ENCODE measurements at regions not wholly inside any gene's neighbourhood (a gene's known extent, or its start where the extent isn't known, plus 50 kb on each side); places are given as distances from the start of the nearest gene placed in this dataset.

- ChIA-PET CTCF (interaction anchor here (0.6 kb wide), 1 partner anchor 889 kb away, joined by 3 read pairs; no protein-coding TSS in a partner anchor), POLR2A (ENCODE audit: unreplicated experiment) (no interaction called here)
- Histone ChIP-seq H4K8ac (ENCODE audit: low read depth in 2 of 2, low read length in 2 of 2) (no peak overlapping the region), H3K18ac (ENCODE audit: low read depth, low read length) (no peak overlapping the region), H4K5ac (ENCODE audit: low read depth, low read length) (no peak overlapping the region), H3K4me1 (ENCODE audit: control insufficient read depth, insufficient read depth, low read length) (no peaks in the 10 kb centered on the region), H3K27me3 (ENCODE audit: control insufficient read depth, insufficient read depth, low read length) (no peaks in the 10 kb centered on the region; the same call in 1 of the 2 replicates), H3K9me3 (ENCODE audit: control insufficient read depth, insufficient read depth, low read length) (no peaks in the 10 kb centered on the region), H3K9ac (ENCODE audit: low read depth, low read length) (no peak overlapping the region), H2AFZ (replicated peaks; ENCODE audit: low read length, poor library complexity) (no peak overlapping the region), H2AK5ac (ENCODE audit: low read depth, low read length) (no peak overlapping the region), H2BK120ac (ENCODE audit: low read depth, low read length) (no peak overlapping the region), H3K36me3 (ENCODE audit: control insufficient read depth, insufficient read depth, low read length) (no peaks in the 10 kb centered on the region), H4K20me1 (ENCODE audit: insufficient read depth, low read length) (no peaks in the 10 kb centered on the region), H3K79me1 (ENCODE audit: low read depth in 1 of 2, low read length in 2 of 2) (no peaks in the 10 kb centered on the region), H2BK15ac (ENCODE audit: low read depth, low read length) (no peak overlapping the region), H3K56ac (ENCODE audit: extremely low read depth, insufficient read depth, low read length) (no peak overlapping the region), H3K4me3 (ENCODE audit: insufficient read depth, low read depth, low read length) (no peak overlapping the region), H2BK5ac (ENCODE audit: low read depth, low read length, poor library complexity, severe bottlenecking) (no peak overlapping the region), H3K27ac (ENCODE audit: insufficient read depth, low read length) (no peak overlapping the region), H3K9me1 (ENCODE audit: insufficient read depth, low read length) (no peaks in the 10 kb centered on the region), H3K4ac (ENCODE audit: low read depth, low read length) (no peak overlapping the region), H3K4me2 (ENCODE audit: low read depth, low read length) (no peak overlapping the region), H2BK20ac (ENCODE audit: low read depth, low read length) (no peak overlapping the region), H4K91ac (ENCODE audit: insufficient read depth, low read depth, low read length) (no peak overlapping the region), H2AK9ac (replicated peaks; ENCODE audit: low read depth, low read length, poor library complexity) (no peak overlapping the region), H3K23ac (ENCODE audit: low read depth, low read length) (no peak overlapping the region), H3K14ac (replicated peaks; ENCODE audit: low read depth, low read length) (no peak overlapping the region)
- BruUV-seq (replicated peaks), result no TSS peak
- no peak for ATAC-seq (ENCODE audit: low read depth)
- in situ Hi-C loops (cut with MboI; ENCODE audit: low sequenced_read_pairs) (no loop called here), intact Hi-C loops (cut with micrococcal nuclease) (no loop called here), dilution Hi-C loops (cut with HindIII; ENCODE audit: low sequenced_read_pairs, unreplicated experiment) (no loop called here)
- no peak for DNase-seq
- TF ChIP-seq SMC3 (IDR thresholded peaks at IDR 0.05; ENCODE audit: low read depth, low read length), result no peak
- no peak for TF ChIP-seq CTCF (conservative IDR thresholded peaks at IDR 0.05; ENCODE audit: low read depth, low read length)
- no peak for TF ChIP-seq RAD21 (IDR thresholded peaks at IDR 0.05; ENCODE audit: low read length)
- TF ChIP-seq BHLHE40 (IDR thresholded peaks at IDR 0.05; ENCODE audit: low read depth, low read length), result no peak
- TF ChIP-seq, protein P1, sequence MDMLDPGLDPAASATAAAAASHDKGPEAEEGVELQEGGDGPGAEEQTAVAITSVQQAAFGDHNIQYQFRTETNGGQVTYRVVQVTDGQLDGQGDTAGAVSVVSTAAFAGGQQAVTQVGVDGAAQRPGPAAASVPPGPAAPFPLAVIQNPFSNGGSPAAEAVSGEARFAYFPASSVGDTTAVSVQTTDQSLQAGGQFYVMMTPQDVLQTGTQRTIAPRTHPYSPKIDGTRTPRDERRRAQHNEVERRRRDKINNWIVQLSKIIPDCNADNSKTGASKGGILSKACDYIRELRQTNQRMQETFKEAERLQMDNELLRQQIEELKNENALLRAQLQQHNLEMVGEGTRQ (IDR thresholded peaks at IDR 0.05; ENCODE audit: low read depth, low read length), result no peak
- no peak for TF ChIP-seq NFE2L2 (IDR thresholded peaks at IDR 0.05; ENCODE audit: low read depth, low read length)
- no peak for TF ChIP-seq MAZ (IDR thresholded peaks at IDR 0.05; ENCODE audit: borderline replicate concordance, low read depth, low read length)
- no peak for TF ChIP-seq ELK1 (IDR thresholded peaks at IDR 0.05; ENCODE audit: borderline replicate concordance, low read depth, low read length)
- no peak for TF ChIP-seq CHD1 (IDR thresholded peaks at IDR 0.05; ENCODE audit: low read depth, low read length)
- no peak for TF ChIP-seq FOS (IDR thresholded peaks at IDR 0.05; ENCODE audit: low read depth, low read length)
- TF ChIP-seq POLR2A (IDR thresholded peaks at IDR 0.05; ENCODE audit: low read depth, low read length), result no peak
- no peak for TF ChIP-seq MAFK (IDR thresholded peaks at IDR 0.05; ENCODE audit: low read depth, low read length)
- TF ChIP-seq RFX5 (IDR thresholded peaks at IDR 0.05; ENCODE audit: low read depth, low read length), result no peak
- TF ChIP-seq CEBPB (IDR thresholded peaks at IDR 0.05; ENCODE audit: low read depth, low read length), result no peak
- TF ChIP-seq RCOR1 (IDR thresholded peaks at IDR 0.05; ENCODE audit: insufficient replicate concordance, low read length), result no peak
- no peak for TF ChIP-seq MXI1 (IDR thresholded peaks at IDR 0.05; ENCODE audit: borderline replicate concordance, low read depth, low read length)
- no CpG with 5 or more reads among the region's 8 CpGs for WGBS, 2 experiments (ENCODE audit: extremely low coverage in 2 of 2, insufficient read length in 1 of 2)
Observed at GRCh38 chr15:35774653-35775052, 228.7 kb upstream of the DPH6 start.

Measured in IMR-90 (cell line).